PC-3 (cell line): ENCODE measurements at regions not wholly inside any gene's neighbourhood (a gene's known extent, or its start where the extent isn't known, plus 50 kb on each side); places are given as distances from the start of the nearest gene placed in this dataset.

Source experiments
- ATAC-seq: fragments of 200-7000 bp; cut with Tn5 transposase; 2 replicates; pipeline ENCODE4 v1.9.1; 2020; ENCODE audit warnings: mild to moderate bottlenecking, moderate library complexity
- BruUV-seq: library from RNA; stranded (reverse); fragments of 400-500 nt; replicated peaks from 2 replicates; lab custom pipeline; 2021; lab: Mats Ljungman, UMichigan
- CTCF ChIA-PET: fragments of 300-600 bp; sonication (Branson Sonifier 250); formaldehyde crosslinking; loops from one replicate; lab custom pipeline; 2022; ENCODE audit warnings: antibody characterized with exemption; lab: Charles Lee
- POLR2A ChIA-PET: fragments of 300-600 bp; sonication (Branson Sonifier 250); formaldehyde crosslinking; loops from one replicate; lab custom pipeline; 2022; ENCODE audit warnings: antibody characterized with exemption; ENCODE audit not compliant: unreplicated experiment; lab: Charles Lee
- DNase-seq: peaks from one replicate; pipeline ENCODE4 v3.0.0-alpha.2; 2015
- H2AFZ ChIP-seq: fragments of 300-600 bp; sonication (generic); 2 replicates; pipeline ENCODE4 v1.6.0; 2016; ENCODE audit warnings: antibody characterized with exemption, low read length
- H3F3A ChIP-seq: fragments of 300-600 bp; sonication (generic); one replicate; pipeline ENCODE4 v1.6.0; 2017; ENCODE audit warnings: antibody characterized with exemption, low read length, control low read depth, mild to moderate bottlenecking; ENCODE audit not compliant: unreplicated experiment
- H3K27ac ChIP-seq: fragments of 300-600 bp; sonication (generic); 2 replicates; pipeline ENCODE4 v1.5.1; 2016; ENCODE audit warnings: mild to moderate bottlenecking, low read length
- H3K27me3 ChIP-seq: fragments of 300-600 bp; sonication (generic); 2 replicates; pipeline ENCODE4 v1.6.1; 2016; ENCODE audit warnings: low read length, mixed read lengths
- H3K36me3 ChIP-seq: fragments of 300-600 bp; sonication (generic); 2 replicates; pipeline ENCODE4 v1.6.1; 2016; ENCODE audit warnings: low read depth, mixed run types, low read length, mixed read lengths
- H3K4me1 ChIP-seq: fragments of 300-600 bp; sonication (generic); 2 replicates; pipeline ENCODE4 v1.5.1; 2016; ENCODE audit warnings: low read length; ENCODE audit not compliant: insufficient read depth
- H3K4me2 ChIP-seq: fragments of 300-600 bp; sonication (generic); 2 replicates; pipeline ENCODE4 v1.6.0; 2016; ENCODE audit warnings: low read length
- H3K4me3 ChIP-seq: fragments of 300-600 bp; sonication (generic); 2 replicates; pipeline ENCODE4 v1.5.1; 2016; ENCODE audit warnings: mild to moderate bottlenecking, low read length, mixed read lengths
- H3K79me2 ChIP-seq: fragments of 300-600 bp; sonication (generic); 2 replicates; pipeline ENCODE4 v1.6.1; 2017; ENCODE audit warnings: low read length, mixed read lengths
- H3K9ac ChIP-seq: fragments of 300-600 bp; sonication (generic); 2 replicates; pipeline ENCODE4 v1.6.0; 2016; ENCODE audit warnings: mild to moderate bottlenecking, low read length
- H3K9me2 ChIP-seq: fragments of 300-600 bp; sonication (generic); replicated peaks from 2 replicates; pipeline ENCODE4 v1.6.1; 2016; ENCODE audit warnings: mixed run types, low read length, mixed read lengths
- H3K9me3 ChIP-seq: fragments of 300-600 bp; sonication (generic); 2 replicates; pipeline ENCODE4 v1.6.1; 2016; ENCODE audit warnings: low read length, mixed read lengths
- H4K20me1 ChIP-seq: fragments of 300-600 bp; sonication (generic); 2 replicates; pipeline ENCODE4 v1.6.1; 2016; ENCODE audit warnings: low read length, mixed read lengths
- CTCF ChIP-seq: fragments of 300-600 bp; sonication (generic); conservative IDR thresholded peaks from 2 replicates; pipeline ENCODE4 v1.5.1; 2017; ENCODE audit warnings: antibody characterized with exemption, low read depth, mild to moderate bottlenecking, low read length
- EZH2 ChIP-seq: fragments of 300-600 bp; sonication (generic); IDR thresholded peaks from one replicate; pipeline ENCODE4 v1.6.1; 2017; ENCODE audit warnings: antibody characterized with exemption, mild to moderate bottlenecking, low read length; ENCODE audit not compliant: unreplicated experiment
- EZH2phosphoT487 ChIP-seq: fragments of 300-600 bp; sonication (generic); IDR thresholded peaks from 2 replicates; pipeline ENCODE4 v1.6.1; 2018; ENCODE audit warnings: mild to moderate bottlenecking, antibody characterized with exemption, low read length, borderline replicate concordance
- intact Hi-C: fragments of 100-400 bp; cut with micrococcal nuclease; formaldehyde crosslinking; loops from 2 replicates; pipeline ENCODE4 v1.9.0; 2023

DNA sequence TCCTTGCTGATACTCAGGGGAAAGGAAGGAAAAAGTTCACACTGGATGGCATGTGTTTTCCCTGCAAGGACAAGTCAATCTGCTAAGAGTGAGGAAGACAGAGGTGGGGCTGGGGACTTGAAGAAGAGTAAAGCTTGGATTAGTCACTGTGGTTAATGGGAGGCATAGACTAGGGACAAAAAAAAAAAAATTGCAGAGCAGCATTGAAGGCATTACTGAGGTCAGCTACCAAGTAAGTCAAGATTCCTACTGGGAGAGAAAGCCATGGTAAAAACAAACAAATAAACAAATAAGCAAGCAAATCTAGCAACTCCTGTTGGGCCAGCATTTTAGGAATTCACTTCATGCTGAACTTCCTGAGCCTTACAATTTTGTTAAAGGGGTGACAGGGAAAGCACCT is 58.2 kb upstream of the GPC4 start:
- no peak overlapping the region for H3K27ac ChIP-seq
- H3K9me2 ChIP-seq: no peaks in the 10 kb centered on the region
- no peaks in the 10 kb centered on the region for H3K9me3 ChIP-seq
- H3K4me1 ChIP-seq: no peaks in the 10 kb centered on the region
- no peak overlapping the region for H3K9ac ChIP-seq
- H3K79me2 ChIP-seq: no peaks in the 10 kb centered on the region
- ATAC-seq (peak; percentile 49), DNase-seq (peak; percentile 45)
- H3K4me3 ChIP-seq: no peak overlapping the region
- no peaks in the 10 kb centered on the region for H3F3A ChIP-seq
- BruUV-seq: no TSS peak
- no peaks in the 10 kb centered on the region for H3K36me3 ChIP-seq
- POLR2A ChIA-PET: no interaction called here
- H3K27me3 ChIP-seq: no peaks in the 10 kb centered on the region
- TF ChIP-seq CTCF (no peak), EZH2 (no peak), EZH2phosphoT487 (no peak)
- no peaks in the 10 kb centered on the region for H4K20me1 ChIP-seq
- intact Hi-C loops: no loop called here
- no peak overlapping the region for H2AFZ ChIP-seq
- CTCF ChIA-PET: no interaction called here
- H3K4me2 ChIP-seq: no peak overlapping the region

GRCh38 chrX:133468051-133468450 is 52.8 kb upstream of the GPC4 start:
- intact Hi-C loops: no loop called here
- no peak overlapping the region for H3K4me3 ChIP-seq
- DNase-seq (no peak), ATAC-seq (peak; percentile 63)
- no peaks in the 10 kb centered on the region for H4K20me1 ChIP-seq
- CTCF ChIA-PET: interaction anchor here (0.6 kb wide), 1 partner anchor 207 kb away, joined by 3 read pairs; no protein-coding TSS in a partner anchor
- H2AFZ ChIP-seq: no peak overlapping the region
- no peaks in the 10 kb centered on the region for H3K79me2 ChIP-seq
- H3K9me2 ChIP-seq: no peaks in the 10 kb centered on the region
- H3K27me3 ChIP-seq: no peaks in the 10 kb centered on the region
- H3K27ac ChIP-seq: no peak overlapping the region
- TF ChIP-seq CTCF: 0 out of 2 replicates have a peak, but pooled peaks have one; percentile 25
- TF ChIP-seq EZH2phosphoT487: no peak
- no peaks in the 10 kb centered on the region for H3F3A ChIP-seq
- no peaks in the 10 kb centered on the region for H3K36me3 ChIP-seq
- no peak overlapping the region for H3K9ac ChIP-seq
- H3K9me3 ChIP-seq: no peaks in the 10 kb centered on the region
- H3K4me1 ChIP-seq: no peaks in the 10 kb centered on the region
- H3K4me2 ChIP-seq: no peak overlapping the region
- POLR2A ChIA-PET: no interaction called here
- no TSS peak for BruUV-seq

GRCh38 chrX:133465254-133465653 is 50.0 kb upstream of the GPC4 start:
- CTCF ChIA-PET: no interaction called here
- ATAC-seq (no peak), DNase-seq (no peak)
- Histone ChIP-seq H3K9me3 (no peaks in the 10 kb centered on the region), H3K9ac (no peak overlapping the region), H3K27ac (no peak overlapping the region), H3F3A (no peaks in the 10 kb centered on the region), H3K36me3 (no peaks in the 10 kb centered on the region), H3K4me1 (no peaks in the 10 kb centered on the region), H4K20me1 (no peaks in the 10 kb centered on the region), H3K9me2 (no peaks in the 10 kb centered on the region), H3K79me2 (no peaks in the 10 kb centered on the region), H2AFZ (no peak overlapping the region), H3K27me3 (no peaks in the 10 kb centered on the region), H3K4me3 (no peak overlapping the region), H3K4me2 (no peak overlapping the region)
- intact Hi-C loops: no loop called here
- POLR2A ChIA-PET: no interaction called here
- no TSS peak for BruUV-seq
- TF ChIP-seq EZH2: no peak
- TF ChIP-seq CTCF: no peak
- no peak for TF ChIP-seq EZH2phosphoT487
